ENCODE measurements at regions not wholly inside any gene's neighbourhood (a gene's known extent, or its start where the extent isn't known, plus 50 kb on each side); places are given as distances from the start of the nearest gene placed in this dataset.

GRCh38 chr5:52727576-52727975 is 60.1 kb upstream of the ITGA1 start (continued):
- no peak for TF ChIP-seq ZBTB4 (CRISPR knock-in tag; IDR thresholded peaks at IDR 0.05)
- no peak for TF ChIP-seq MAX (IDR thresholded peaks at IDR 0.05; ENCODE audit: low read depth, low read length)

GRCh38 chr5:52728224-52728623 is 59.5 kb upstream of the ITGA1 start:
- no peak overlapping the region for H3K27ac ChIP-seq (ENCODE audit: control insufficient read depth, insufficient read depth)
- no peak overlapping the region for H3K4me2 ChIP-seq (ENCODE audit: control insufficient read depth, insufficient read depth)
- TF ChIP-seq SREBF1 (IDR thresholded peaks at IDR 0.05; ENCODE audit: low read length) (no peak), JUNB (IDR thresholded peaks at IDR 0.05) (no peak), MLLT1 (IDR thresholded peaks at IDR 0.05) (no peak), PML (IDR thresholded peaks at IDR 0.05; ENCODE audit: low read length) (no peak)
- 41% methylated on average over 3 of the region's 3 CpGs for WGBS (ENCODE audit: insufficient coverage, insufficient replicate concordance, low lambda C conversion rate, missing lambda C conversion rate)
- in situ Hi-C loops (cut with MboI) (no loop called here), intact Hi-C loops (cut with micrococcal nuclease; ENCODE audit: unreplicated experiment) (no loop called here)
- no peaks in the 10 kb centered on the region for H3K79me2 ChIP-seq (ENCODE audit: control insufficient read depth, insufficient read depth, low read length)
- POLR2A ChIA-PET, result no interaction called here
- no TSS peak for BruUV-seq (replicated peaks)
- no peak overlapping the region for H3K9ac ChIP-seq (ENCODE audit: control insufficient read depth, insufficient read depth, low read length)
- ATAC-seq, result no peak
- CTCF ChIA-PET, result no interaction called here
- no peaks in the 10 kb centered on the region for H3K9me3 ChIP-seq (replicated peaks; ENCODE audit: control insufficient read depth, insufficient read depth, low read length)
- H4K20me1 ChIP-seq (ENCODE audit: control insufficient read depth, insufficient read depth), result no peaks in the 10 kb centered on the region
- H3K36me3 ChIP-seq (ENCODE audit: control insufficient read depth in 2 of 2, insufficient read depth in 2 of 2, low read length in 1 of 2), result no peaks in the 10 kb centered on the region
- RAD21 ChIA-PET (ENCODE audit: unreplicated experiment), result no interaction called here
- SMC1A ChIA-PET (ENCODE audit: uncharacterized antibody, unreplicated experiment), result interaction anchor here (1.2 kb wide), 1 partner anchor 71 kb away, joined by 4 read pairs; no protein-coding TSS in a partner anchor
- H2AFZ ChIP-seq (ENCODE audit: control insufficient read depth, low read depth, low read length), result no peak overlapping the region
- DNase-seq (ENCODE audit: low read depth, low spot score), result no peak
- no peaks in the 10 kb centered on the region for H3K27me3 ChIP-seq (replicated peaks in 1 of 2; ENCODE audit: control insufficient read depth in 2 of 2, insufficient read depth in 2 of 2, low read length in 1 of 2)
- FAIRE-seq, result no peak
- H3K4me1 ChIP-seq (ENCODE audit: control insufficient read depth, insufficient read depth, low read length), result no peaks in the 10 kb centered on the region
- no peak overlapping the region for H3K4me3 ChIP-seq
